Neural progenitor cell (in vitro differentiated cells): ENCODE measurements at regions not wholly inside any gene's neighbourhood (a gene's known extent, or its start where the extent isn't known, plus 50 kb on each side); places are given as distances from the start of the nearest gene placed in this dataset.

ENCODE experiments used
- DNase-seq: peaks from one replicate; pipeline ENCODE4 v3.0.0-alpha.2; 2016; ENCODE audit warnings: low spot score
- H2AFZ ChIP-seq: fragments of 200-600 bp; sonication (generic); replicated peaks from 2 replicates; pipeline ENCODE4 v1.6.1; 2016; ENCODE audit warnings: antibody characterized with exemption
- H3F3A ChIP-seq: fragments of 200-600 bp; sonication (generic); 2 replicates; pipeline ENCODE4 v1.6.1; 2016; ENCODE audit warnings: antibody characterized with exemption, low read depth
- H3K27ac ChIP-seq: fragments of 200-600 bp; sonication (generic); 2 replicates; pipeline ENCODE4 v1.5.1; 2016; ENCODE audit warnings: mild to moderate bottlenecking
- H3K27me3 ChIP-seq: fragments of 200-600 bp; sonication (generic); 2 replicates; pipeline ENCODE4 v1.6.1; 2016; ENCODE audit warnings: mild to moderate bottlenecking, moderate library complexity
- H3K36me3 ChIP-seq: fragments of 200-600 bp; sonication (generic); 2 replicates; pipeline ENCODE4 v1.5.1; 2016
- H3K4me1 ChIP-seq: fragments of 200-600 bp; sonication (generic); 2 replicates; pipeline ENCODE4 v1.6.1; 2016; ENCODE audit warnings: mixed run types
- H3K4me2 ChIP-seq: fragments of 200-600 bp; sonication (generic); 2 replicates; pipeline ENCODE4 v1.6.1; 2016
- H3K4me3 ChIP-seq: fragments of 200-600 bp; sonication (generic); 2 replicates; pipeline ENCODE4 v1.5.1; 2016
- H3K79me2 ChIP-seq: fragments of 200-600 bp; sonication (generic); 2 replicates; pipeline ENCODE4 v1.6.1; 2016; ENCODE audit warnings: low read depth
- H3K9ac ChIP-seq: fragments of 200-600 bp; sonication (generic); 2 replicates; pipeline ENCODE4 v1.6.1; 2016
- H3K9me3 ChIP-seq: fragments of 200-600 bp; sonication (generic); 2 replicates; pipeline ENCODE4 v1.5.1; 2016; ENCODE audit warnings: low read depth
- H4K20me1 ChIP-seq: fragments of 200-600 bp; sonication (generic); 2 replicates; pipeline ENCODE4 v1.6.1; 2016; ENCODE audit warnings: low read depth
- H3K27ac Mint-ChIP-seq: 3 replicates; pipeline ENCODE4 v1.8.0; 2021; ENCODE audit warnings: mixed read lengths
- H3K27me3 Mint-ChIP-seq: 2 replicates; pipeline ENCODE4 v1.8.0; 2022; ENCODE audit warnings: low read depth, mild to moderate bottlenecking, inconsistent platforms, moderate library complexity, mixed read lengths; ENCODE audit not compliant: insufficient read depth
- H3K36me3 Mint-ChIP-seq: 3 replicates; pipeline ENCODE4 v1.8.0; 2021; ENCODE audit warnings: mixed read lengths
- H3K4me1 Mint-ChIP-seq: 3 replicates; pipeline ENCODE4 v1.8.0; 2021; ENCODE audit warnings: mixed read lengths
- H3K4me3 Mint-ChIP-seq: 3 replicates; pipeline ENCODE4 v1.8.0; 2021; ENCODE audit warnings: mild to moderate bottlenecking, moderate library complexity, mixed read lengths
- H3K9me3 Mint-ChIP-seq: 3 replicates; pipeline ENCODE4 v1.8.0; 2020; ENCODE audit warnings: mixed read lengths
- EZH2 ChIP-seq: fragments of 200-600 bp; sonication (generic); IDR thresholded peaks from 2 replicates; pipeline ENCODE4 v1.6.1; 2017; ENCODE audit warnings: antibody characterized with exemption, mild to moderate bottlenecking, moderate library complexity
- EZH2phosphoT487 ChIP-seq: fragments of 200-600 bp; sonication (generic); IDR thresholded peaks from 2 replicates; pipeline ENCODE4 v1.6.1; 2017; ENCODE audit warnings: antibody characterized with exemption
- TF ChIP-seq, protein P1 (sequence below): fragments of 200-600 bp; sonication (generic); IDR thresholded peaks from 2 replicates; pipeline ENCODE4 v1.5.1; 2017; ENCODE audit warnings: antibody characterized with exemption, mild to moderate bottlenecking

DNA sequence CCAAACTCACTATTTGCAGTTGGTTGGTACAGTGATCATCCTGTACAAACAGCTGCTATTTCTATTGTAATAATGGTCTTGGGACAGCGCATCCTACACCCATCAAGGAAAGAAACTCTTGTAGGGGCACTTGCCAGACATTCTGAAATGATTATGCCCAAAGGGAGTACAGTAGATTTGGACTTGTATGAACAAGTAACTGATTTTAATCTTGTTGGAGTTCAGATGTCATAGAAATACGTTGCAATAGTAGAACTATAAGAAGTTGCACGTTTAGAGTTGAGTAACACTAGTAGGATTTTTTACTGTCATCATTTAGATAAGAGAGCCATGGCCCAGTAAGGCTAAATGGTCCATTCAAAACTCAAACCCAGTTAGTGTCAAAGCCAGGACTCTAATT lies 192.8 kb downstream of the SATB1 start:
- H3K4me3 Mint-ChIP-seq = no peak overlapping the region
- peaks cover 34% of the 10 kb centered on the region for H3K4me1 Mint-ChIP-seq
- H2AFZ ChIP-seq = no peak overlapping the region

DNA sequence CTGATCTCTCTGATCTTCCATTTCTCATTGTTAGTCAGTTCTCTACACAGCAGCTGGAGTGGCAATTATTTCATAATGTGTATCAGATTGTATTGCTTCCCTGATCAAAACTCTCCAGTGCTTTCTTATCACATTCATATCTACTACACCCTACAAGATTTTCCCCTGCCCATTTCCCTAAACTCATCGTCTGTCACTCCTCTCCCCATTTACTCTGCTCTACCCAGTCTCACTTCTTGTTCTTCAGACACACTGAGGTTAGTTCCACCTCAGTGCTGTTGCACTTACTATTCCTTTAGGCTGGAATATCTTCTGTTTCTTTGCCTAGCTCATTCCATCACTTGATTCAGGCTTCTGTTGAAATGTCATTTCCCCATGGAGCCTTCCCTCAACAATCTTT lies 197.1 kb downstream of the SATB1 start:
- Mint-ChIP-seq H3K4me3 (no peak overlapping the region), H3K27ac (no peak overlapping the region), H3K4me1 (no peaks in the 10 kb centered on the region), H3K27me3 (no peaks in the 10 kb centered on the region), H3K36me3 (no peaks in the 10 kb centered on the region), H3K9me3 (no peaks in the 10 kb centered on the region)
- Histone ChIP-seq H3K27ac (no peak overlapping the region), H3K9ac (no peak overlapping the region), H3K36me3 (no peaks in the 10 kb centered on the region), H3K4me3 (no peak overlapping the region), H3K9me3 (no peaks in the 10 kb centered on the region), H3K4me2 (no peak overlapping the region), H4K20me1 (peaks cover 22% of the 10 kb centered on the region), H3K79me2 (no peaks in the 10 kb centered on the region), H2AFZ (no peak overlapping the region), H3K4me1 (peaks cover 8% of the 10 kb centered on the region), H3F3A (no peaks in the 10 kb centered on the region), H3K27me3 (peaks cover 80% of the 10 kb centered on the region)
- no peak for DNase-seq
- TF ChIP-seq EZH2 = no peak

More for the DNA sequence above, 192.8 kb downstream of the SATB1 start:
- no peak overlapping the region for H3K4me3 ChIP-seq
- Mint-ChIP-seq H3K9me3 (no peaks in the 10 kb centered on the region), H3K27me3 (peaks cover 7% of the 10 kb centered on the region), H3K36me3 (no peaks in the 10 kb centered on the region), H3K27ac (no peak overlapping the region)
- H3K27ac ChIP-seq = no peak overlapping the region
- no peak for DNase-seq
- no peak overlapping the region for H3K4me2 ChIP-seq
- no peaks in the 10 kb centered on the region for H3K79me2 ChIP-seq
- TF ChIP-seq EZH2 = no peak
- peaks cover 100% of the 10 kb centered on the region for H3K27me3 ChIP-seq
- peaks cover 65% of the 10 kb centered on the region for H4K20me1 ChIP-seq
- H3K4me1 ChIP-seq = peaks cover 34% of the 10 kb centered on the region
- H3F3A ChIP-seq = peaks cover 24% of the 10 kb centered on the region
- no peaks in the 10 kb centered on the region for H3K36me3 ChIP-seq
- H3K9me3 ChIP-seq = no peaks in the 10 kb centered on the region
- no peak overlapping the region for H3K9ac ChIP-seq

DNA sequence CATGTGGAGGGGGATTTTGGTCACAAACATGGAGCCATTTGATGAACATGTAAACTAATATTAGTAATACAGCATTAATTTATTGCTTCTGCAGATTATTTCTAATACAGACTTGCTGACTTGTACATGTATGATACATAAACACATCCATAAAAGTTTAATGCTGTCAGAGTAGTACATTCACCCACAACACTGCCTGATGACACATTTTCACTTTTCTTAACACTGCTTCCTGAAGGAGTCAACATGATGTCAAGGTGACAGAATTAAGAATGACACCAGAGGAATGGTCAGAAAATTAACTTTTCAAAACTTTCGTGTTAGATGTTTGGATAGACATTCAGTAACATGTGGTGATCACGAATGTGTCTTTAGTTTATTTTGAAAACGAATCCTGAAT lies 199.4 kb downstream of the SATB1 start:
- Mint-ChIP-seq H3K9me3 (no peaks in the 10 kb centered on the region), H3K4me1 (no peaks in the 10 kb centered on the region)

DNA sequence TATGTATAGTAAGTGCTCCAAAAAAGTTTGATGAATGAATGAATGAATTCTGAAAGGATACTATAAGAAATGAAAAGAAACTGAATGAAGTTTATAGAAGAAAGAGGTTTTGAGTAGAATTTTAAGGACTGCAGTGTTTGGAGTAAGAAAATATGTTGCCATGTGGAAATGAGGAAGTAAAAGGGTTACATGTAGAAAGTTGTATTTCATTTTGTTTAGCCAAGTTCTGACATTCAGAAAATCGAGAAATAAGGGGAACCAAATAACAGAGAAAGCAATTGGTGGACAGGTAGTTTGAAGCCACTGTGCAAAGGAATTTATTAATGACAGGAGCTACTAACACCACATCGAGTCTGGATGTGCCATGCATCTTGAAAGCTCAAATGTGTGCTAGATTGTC lies 200.7 kb downstream of the SATB1 start:
- Histone ChIP-seq H3K27ac (no peak overlapping the region), H3K36me3 (no peaks in the 10 kb centered on the region), H3K27me3 (peaks cover 44% of the 10 kb centered on the region), H3K4me1 (peaks cover 17% of the 10 kb centered on the region), H2AFZ (no peak overlapping the region), H3K9ac (no peak overlapping the region), H3K4me3 (no peak overlapping the region), H3K79me2 (no peaks in the 10 kb centered on the region), H3K9me3 (no peaks in the 10 kb centered on the region), H4K20me1 (no peaks in the 10 kb centered on the region), H3K4me2 (no peak overlapping the region), H3F3A (no peaks in the 10 kb centered on the region)
- Mint-ChIP-seq H3K27me3 (peaks cover under 1% of the 10 kb centered on the region), H3K27ac (no peak overlapping the region), H3K4me1 (no peaks in the 10 kb centered on the region), H3K9me3 (no peaks in the 10 kb centered on the region), H3K4me3 (no peak overlapping the region), H3K36me3 (no peaks in the 10 kb centered on the region)
- TF ChIP-seq, protein P1, sequence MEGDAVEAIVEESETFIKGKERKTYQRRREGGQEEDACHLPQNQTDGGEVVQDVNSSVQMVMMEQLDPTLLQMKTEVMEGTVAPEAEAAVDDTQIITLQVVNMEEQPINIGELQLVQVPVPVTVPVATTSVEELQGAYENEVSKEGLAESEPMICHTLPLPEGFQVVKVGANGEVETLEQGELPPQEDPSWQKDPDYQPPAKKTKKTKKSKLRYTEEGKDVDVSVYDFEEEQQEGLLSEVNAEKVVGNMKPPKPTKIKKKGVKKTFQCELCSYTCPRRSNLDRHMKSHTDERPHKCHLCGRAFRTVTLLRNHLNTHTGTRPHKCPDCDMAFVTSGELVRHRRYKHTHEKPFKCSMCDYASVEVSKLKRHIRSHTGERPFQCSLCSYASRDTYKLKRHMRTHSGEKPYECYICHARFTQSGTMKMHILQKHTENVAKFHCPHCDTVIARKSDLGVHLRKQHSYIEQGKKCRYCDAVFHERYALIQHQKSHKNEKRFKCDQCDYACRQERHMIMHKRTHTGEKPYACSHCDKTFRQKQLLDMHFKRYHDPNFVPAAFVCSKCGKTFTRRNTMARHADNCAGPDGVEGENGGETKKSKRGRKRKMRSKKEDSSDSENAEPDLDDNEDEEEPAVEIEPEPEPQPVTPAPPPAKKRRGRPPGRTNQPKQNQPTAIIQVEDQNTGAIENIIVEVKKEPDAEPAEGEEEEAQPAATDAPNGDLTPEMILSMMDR = no peak
- TF ChIP-seq EZH2phosphoT487 = no peak
- TF ChIP-seq EZH2 = no peak
- no peak for DNase-seq

More for the DNA sequence above, 199.4 kb downstream of the SATB1 start:
- Mint-ChIP-seq H3K27me3 (no peaks in the 10 kb centered on the region), H3K4me3 (no peak overlapping the region), H3K27ac (no peak overlapping the region), H3K36me3 (no peaks in the 10 kb centered on the region)
- no peaks in the 10 kb centered on the region for H3K79me2 ChIP-seq
- no peak overlapping the region for H3K4me2 ChIP-seq
- no peak overlapping the region for H3K9ac ChIP-seq
- no peak overlapping the region for H3K4me3 ChIP-seq
- H2AFZ ChIP-seq = no peak overlapping the region
- no peaks in the 10 kb centered on the region for H3K9me3 ChIP-seq
- H3K4me1 ChIP-seq = peaks cover 17% of the 10 kb centered on the region
- no peak for DNase-seq
- no peaks in the 10 kb centered on the region for H3K36me3 ChIP-seq
- TF ChIP-seq EZH2phosphoT487 (no peak), EZH2 (no peak)
- TF ChIP-seq, protein P1 = no peak
- peaks cover 57% of the 10 kb centered on the region for H3K27me3 ChIP-seq
- H3F3A ChIP-seq = no peaks in the 10 kb centered on the region
- no peak overlapping the region for H3K27ac ChIP-seq
- H4K20me1 ChIP-seq = peaks cover 6% of the 10 kb centered on the region
